ENCODE measurements at regions not wholly inside any gene's neighbourhood (a gene's known extent, or its start where the extent isn't known, plus 50 kb on each side); places are given as distances from the start of the nearest gene placed in this dataset.

DNA sequence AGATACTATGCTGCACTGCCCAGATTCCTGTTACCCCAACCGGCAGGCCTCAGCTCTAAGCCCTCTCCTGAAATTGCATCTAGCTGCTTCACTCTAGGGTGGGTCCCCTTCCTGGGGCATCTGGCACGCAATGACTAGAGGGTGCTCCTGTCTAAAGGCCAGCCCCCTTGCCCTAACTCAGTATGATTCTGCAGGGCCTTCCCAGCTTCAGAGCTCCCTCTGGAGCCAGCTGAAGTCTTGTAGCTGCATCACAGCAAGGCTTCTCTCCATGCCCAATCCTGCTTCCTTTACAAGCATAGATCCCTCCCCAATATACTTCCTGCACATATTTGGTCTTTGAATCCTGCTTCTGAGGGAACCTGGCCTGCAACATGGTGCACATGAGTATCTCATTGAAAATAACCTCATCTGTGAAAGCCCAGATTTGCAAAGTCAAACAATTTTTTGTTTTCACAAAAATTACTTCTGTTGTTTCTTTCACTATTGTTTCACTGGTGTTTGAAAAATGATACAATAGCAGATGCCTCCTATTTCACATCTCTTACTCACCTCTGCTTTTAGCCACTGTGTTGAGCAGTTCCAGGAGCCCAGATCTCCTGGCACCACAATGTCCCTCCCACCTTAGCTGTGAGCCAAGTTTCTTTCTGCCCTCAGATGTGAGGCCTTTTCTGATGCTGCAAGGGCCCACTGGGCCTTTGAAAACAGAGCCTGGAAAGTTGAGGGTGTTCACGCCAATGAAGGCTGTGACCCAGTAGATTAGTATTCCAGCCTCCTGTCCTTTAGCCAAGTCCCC, 169.5 kb upstream of the EGLN3 start:
- H3K9me3 ChIP-seq (replicated peaks; ENCODE audit: low read length) = no peaks in the 10 kb centered on the region
- no peak overlapping the region for H3K4me3 ChIP-seq (ENCODE audit: low read length)
- H3K9ac ChIP-seq (ENCODE audit: low read depth, low read length) = no peak overlapping the region
- no peaks in the 10 kb centered on the region for H3K36me3 ChIP-seq (ENCODE audit: insufficient read depth, low read length)
- H3K4me2 ChIP-seq (ENCODE audit: low read length) = no peak overlapping the region
- no peaks in the 10 kb centered on the region for H3K4me1 ChIP-seq (ENCODE audit: control insufficient read depth, insufficient read depth, low read length)
- H3K27me3 ChIP-seq (ENCODE audit: control insufficient read depth, insufficient read depth, low read length) = peaks cover 22% of the 10 kb centered on the region

DNA sequence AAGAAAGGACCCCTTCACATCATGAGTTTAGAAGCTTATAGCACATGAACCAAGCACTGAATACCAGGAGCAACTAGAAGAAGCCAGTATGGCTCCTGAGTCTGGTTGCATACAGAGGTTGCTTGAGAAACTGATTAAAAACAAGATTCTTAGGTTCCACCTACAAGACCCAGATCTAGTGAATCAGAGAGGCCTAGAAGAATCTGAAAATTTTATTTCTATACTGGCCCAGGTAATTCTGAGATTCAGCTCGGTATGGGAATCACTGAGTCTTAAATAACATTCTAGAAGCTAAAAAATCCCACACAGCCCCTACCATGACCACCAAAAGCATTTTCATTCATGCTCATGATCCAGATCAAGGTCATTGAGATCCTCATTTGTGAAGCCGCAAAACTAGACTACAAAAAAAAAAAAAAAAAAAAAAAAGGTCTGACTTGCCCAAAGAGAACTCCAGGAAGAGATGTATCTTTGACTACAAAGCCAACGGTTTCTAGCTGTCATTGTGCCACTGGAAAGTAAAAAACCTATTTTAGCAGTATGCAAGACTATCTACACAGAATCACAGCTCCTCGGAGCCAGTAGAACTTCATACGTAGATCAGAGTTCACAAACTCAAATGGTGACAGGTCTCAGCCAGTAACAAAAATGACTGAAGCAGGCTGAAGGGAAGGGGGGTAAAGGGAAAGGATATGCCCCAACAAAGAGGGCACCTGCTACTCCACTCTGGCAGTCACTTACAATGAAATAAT, 168.4 kb upstream of the EGLN3 start:
- Histone ChIP-seq H3K4me2 (ENCODE audit: low read length) (no peak overlapping the region), H3K9me3 (replicated peaks; ENCODE audit: low read length) (no peaks in the 10 kb centered on the region), H3K36me3 (ENCODE audit: insufficient read depth, low read length) (no peaks in the 10 kb centered on the region)

DNA sequence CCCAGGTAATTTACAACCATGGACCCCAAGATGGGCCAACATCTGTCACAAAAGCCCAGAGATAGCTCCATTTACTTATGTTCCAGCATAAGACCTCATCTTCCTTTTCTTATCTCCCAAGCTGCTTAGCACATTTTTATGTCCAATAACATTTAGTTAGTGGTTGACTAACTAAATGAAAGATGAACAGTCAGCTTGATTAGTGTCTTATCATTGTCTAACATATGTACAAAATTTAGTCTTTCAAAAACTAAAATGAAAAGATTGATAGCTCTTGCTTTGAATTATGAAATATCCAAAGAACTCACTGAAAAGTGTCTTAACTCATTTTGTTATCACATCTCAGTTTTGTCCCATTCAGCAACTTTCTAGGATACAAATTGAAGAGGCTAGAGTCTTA, 163.1 kb upstream of the EGLN3 start:
- H3K4me1 ChIP-seq (ENCODE audit: control insufficient read depth, insufficient read depth, low read length) = no peaks in the 10 kb centered on the region
- H3K36me3 ChIP-seq (ENCODE audit: insufficient read depth, low read length) = no peaks in the 10 kb centered on the region
- H3K4me2 ChIP-seq (ENCODE audit: low read length) = no peak overlapping the region
- no peak overlapping the region for H3K4me3 ChIP-seq (ENCODE audit: low read length)
- H3K27me3 ChIP-seq (ENCODE audit: control insufficient read depth, insufficient read depth, low read length) = peaks cover 13% of the 10 kb centered on the region
- H3K9ac ChIP-seq (ENCODE audit: low read depth, low read length) = no peak overlapping the region
- H3K9me3 ChIP-seq (replicated peaks; ENCODE audit: low read length) = no peaks in the 10 kb centered on the region

More for the DNA sequence above, 168.4 kb upstream of the EGLN3 start:
- Histone ChIP-seq H3K9ac (ENCODE audit: low read depth, low read length) (no peak overlapping the region), H3K4me3 (ENCODE audit: low read length) (no peak overlapping the region), H3K27me3 (ENCODE audit: control insufficient read depth, insufficient read depth, low read length) (peaks cover 16% of the 10 kb centered on the region), H3K4me1 (ENCODE audit: control insufficient read depth, insufficient read depth, low read length) (no peaks in the 10 kb centered on the region)

DNA sequence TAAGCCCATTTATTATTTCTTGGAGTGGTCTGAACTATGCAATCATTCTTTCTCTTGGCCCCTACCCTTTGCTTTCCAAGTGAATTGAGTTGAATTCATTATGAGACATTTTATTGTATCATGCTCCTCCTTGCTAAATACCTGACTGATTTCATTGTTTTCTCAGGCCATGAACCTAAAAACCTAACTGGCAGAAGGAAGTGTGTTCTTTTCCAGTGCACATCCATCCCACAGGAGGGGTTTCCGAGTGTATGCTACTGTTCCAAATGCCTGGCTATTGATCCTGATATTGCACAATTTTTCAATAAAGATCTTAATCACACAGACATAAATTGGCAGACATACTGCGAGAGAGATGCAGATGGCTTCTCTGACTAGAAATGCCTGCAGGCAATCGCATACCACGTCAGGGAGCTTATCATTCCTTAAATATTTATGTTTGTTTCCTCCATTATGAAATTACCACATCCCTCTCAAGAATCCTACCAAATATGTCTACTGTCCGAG, 162.2 kb upstream of the EGLN3 start:
- Histone ChIP-seq H3K27me3 (ENCODE audit: control insufficient read depth, insufficient read depth, low read length) (peaks cover 13% of the 10 kb centered on the region), H3K36me3 (ENCODE audit: insufficient read depth, low read length) (no peaks in the 10 kb centered on the region), H3K4me3 (ENCODE audit: low read length) (no peak overlapping the region), H3K4me1 (ENCODE audit: control insufficient read depth, insufficient read depth, low read length) (no peaks in the 10 kb centered on the region), H3K9me3 (replicated peaks; ENCODE audit: low read length) (no peaks in the 10 kb centered on the region), H3K4me2 (ENCODE audit: low read length) (no peak overlapping the region), H3K9ac (ENCODE audit: low read depth, low read length) (no peak overlapping the region)

DNA sequence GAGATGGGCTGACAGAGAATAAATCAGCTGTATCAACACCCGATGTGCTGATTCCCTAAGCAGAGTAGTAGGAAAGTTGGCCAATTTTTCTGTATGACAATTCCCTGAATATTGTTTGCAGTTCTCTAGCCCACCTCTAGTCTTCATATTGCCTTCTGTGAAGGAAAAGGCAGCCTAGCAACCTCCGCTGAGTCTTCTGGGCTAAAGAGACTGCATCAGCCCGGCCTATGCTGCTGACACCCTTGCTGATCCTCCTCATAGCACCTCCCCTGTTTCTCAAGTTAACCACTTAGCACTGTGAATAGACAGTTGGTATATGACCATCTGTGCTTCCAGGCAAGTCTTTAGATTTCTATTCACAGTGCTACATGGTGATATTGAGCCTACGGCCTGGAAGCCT, 161.1 kb upstream of the EGLN3 start:
- Histone ChIP-seq H3K4me3 (ENCODE audit: low read length) (no peak overlapping the region), H3K36me3 (ENCODE audit: insufficient read depth, low read length) (no peaks in the 10 kb centered on the region), H3K9me3 (replicated peaks; ENCODE audit: low read length) (no peaks in the 10 kb centered on the region), H3K4me2 (ENCODE audit: low read length) (no peak overlapping the region), H3K4me1 (ENCODE audit: control insufficient read depth, insufficient read depth, low read length) (no peaks in the 10 kb centered on the region), H3K9ac (ENCODE audit: low read depth, low read length) (no peak overlapping the region), H3K27me3 (ENCODE audit: control insufficient read depth, insufficient read depth, low read length) (peaks cover 13% of the 10 kb centered on the region)

DNA sequence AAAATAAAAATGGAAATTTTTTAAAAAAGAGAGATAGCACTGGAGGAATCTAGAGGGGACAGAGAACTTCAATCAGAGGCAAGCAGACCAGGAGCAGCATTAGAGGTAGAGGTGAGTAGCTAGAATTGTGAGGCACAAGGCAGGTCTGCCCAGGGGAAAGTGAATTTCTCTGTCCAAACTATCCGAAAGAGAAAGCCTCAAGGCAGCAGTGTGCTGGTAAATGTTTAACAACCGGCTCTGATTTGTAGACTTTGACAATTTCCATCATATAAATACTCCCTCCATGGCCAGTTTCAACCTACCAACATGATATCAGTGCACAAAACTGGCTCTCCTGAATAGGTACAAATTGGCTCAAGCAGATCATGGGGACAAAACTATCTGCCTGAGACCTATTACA, 160.6 kb upstream of the EGLN3 start:
- H3K36me3 ChIP-seq (ENCODE audit: insufficient read depth, low read length) = no peaks in the 10 kb centered on the region
- H3K27me3 ChIP-seq (ENCODE audit: control insufficient read depth, insufficient read depth, low read length) = peaks cover 16% of the 10 kb centered on the region
- no peak overlapping the region for H3K4me2 ChIP-seq (ENCODE audit: low read length)
- no peak overlapping the region for H3K9ac ChIP-seq (ENCODE audit: low read depth, low read length)
- H3K4me3 ChIP-seq (ENCODE audit: low read length) = no peak overlapping the region
- H3K9me3 ChIP-seq (replicated peaks; ENCODE audit: low read length) = no peaks in the 10 kb centered on the region
- H3K4me1 ChIP-seq (ENCODE audit: control insufficient read depth, insufficient read depth, low read length) = no peaks in the 10 kb centered on the region

DNA sequence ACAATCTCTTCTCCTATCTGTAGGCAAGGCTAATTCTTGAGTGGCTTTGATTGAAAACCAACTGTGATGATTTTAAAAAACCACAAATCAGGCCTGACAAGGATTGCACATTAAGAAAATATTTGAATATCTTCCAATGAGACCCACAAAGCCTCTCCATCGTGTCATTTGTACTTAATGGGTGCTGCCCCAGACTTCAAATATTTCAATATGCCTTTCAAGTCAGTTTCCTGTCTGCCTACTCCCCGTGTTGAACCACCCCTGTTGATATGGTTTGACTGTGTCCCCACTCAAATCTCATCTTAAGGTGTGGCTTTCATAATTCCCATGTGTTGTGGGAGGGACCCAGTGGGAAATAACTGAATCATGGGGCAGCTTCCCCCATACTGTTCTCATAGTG, 159.7 kb upstream of the EGLN3 start:
- H3K9ac ChIP-seq (ENCODE audit: low read depth, low read length) = no peak overlapping the region
- H3K9me3 ChIP-seq (replicated peaks; ENCODE audit: low read length) = no peaks in the 10 kb centered on the region

DNA sequence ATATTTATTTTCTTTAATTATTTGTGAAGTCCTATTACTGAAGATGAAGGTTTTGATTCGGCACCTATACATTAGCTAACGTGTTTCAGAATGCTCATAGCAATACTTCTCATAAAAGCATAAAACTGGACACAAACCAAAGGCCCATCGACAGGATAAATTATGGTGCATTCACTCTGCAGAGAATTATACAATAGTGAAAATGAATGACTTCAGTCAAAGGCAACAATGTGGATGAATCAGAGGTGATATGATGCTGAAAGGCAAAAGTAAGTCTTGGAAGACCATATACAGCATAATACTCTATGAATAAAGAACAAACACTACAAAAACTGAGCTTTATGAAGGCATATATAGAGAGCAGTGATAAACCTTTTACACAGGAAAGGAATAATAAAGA, 156.6 kb upstream of the EGLN3 start:
- no peaks in the 10 kb centered on the region for H3K4me1 ChIP-seq (ENCODE audit: control insufficient read depth, insufficient read depth, low read length)
- no peak overlapping the region for H3K4me2 ChIP-seq (ENCODE audit: low read length)
- H3K4me3 ChIP-seq (ENCODE audit: low read length) = no peak overlapping the region
- no peaks in the 10 kb centered on the region for H3K36me3 ChIP-seq (ENCODE audit: insufficient read depth, low read length)
- no peaks in the 10 kb centered on the region for H3K9me3 ChIP-seq (replicated peaks; ENCODE audit: low read length)
- no peak overlapping the region for H3K9ac ChIP-seq (ENCODE audit: low read depth, low read length)
- peaks cover 17% of the 10 kb centered on the region for H3K27me3 ChIP-seq (ENCODE audit: control insufficient read depth, insufficient read depth, low read length)

More for the DNA sequence above, 159.7 kb upstream of the EGLN3 start:
- Histone ChIP-seq H3K4me2 (ENCODE audit: low read length) (no peak overlapping the region), H3K4me3 (ENCODE audit: low read length) (no peak overlapping the region), H3K36me3 (ENCODE audit: insufficient read depth, low read length) (no peaks in the 10 kb centered on the region), H3K27me3 (ENCODE audit: control insufficient read depth, insufficient read depth, low read length) (peaks cover 19% of the 10 kb centered on the region), H3K4me1 (ENCODE audit: control insufficient read depth, insufficient read depth, low read length) (no peaks in the 10 kb centered on the region)

DNA sequence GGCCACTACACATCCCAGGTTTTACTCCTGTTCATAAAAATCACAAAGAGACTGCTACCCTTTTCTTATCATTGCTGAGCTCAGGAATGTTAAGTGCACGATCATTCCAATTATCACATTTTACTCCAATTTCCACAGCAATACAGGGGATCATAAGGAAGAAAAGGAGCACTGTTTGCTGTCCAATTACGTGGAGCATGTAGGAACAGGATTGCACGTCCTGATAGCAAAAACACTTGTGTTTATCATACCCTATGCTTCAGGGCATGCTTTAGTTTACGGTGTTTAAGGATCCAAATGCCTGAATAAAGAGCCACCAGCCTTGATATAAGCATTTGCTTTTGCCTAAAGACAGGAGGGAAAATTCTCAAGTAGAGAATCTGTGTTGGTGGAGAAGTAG, 155.4 kb upstream of the EGLN3 start:
- no peak overlapping the region for H3K4me3 ChIP-seq (ENCODE audit: low read length)
- no peak overlapping the region for H3K4me2 ChIP-seq (ENCODE audit: low read length)
- H3K36me3 ChIP-seq (ENCODE audit: insufficient read depth, low read length) = no peaks in the 10 kb centered on the region
- H3K9me3 ChIP-seq (replicated peaks; ENCODE audit: low read length) = no peaks in the 10 kb centered on the region
- no peaks in the 10 kb centered on the region for H3K4me1 ChIP-seq (ENCODE audit: control insufficient read depth, insufficient read depth, low read length)
- no peak overlapping the region for H3K9ac ChIP-seq (ENCODE audit: low read depth, low read length)
- peaks cover 6% of the 10 kb centered on the region for H3K27me3 ChIP-seq (ENCODE audit: control insufficient read depth, insufficient read depth, low read length)

DNA sequence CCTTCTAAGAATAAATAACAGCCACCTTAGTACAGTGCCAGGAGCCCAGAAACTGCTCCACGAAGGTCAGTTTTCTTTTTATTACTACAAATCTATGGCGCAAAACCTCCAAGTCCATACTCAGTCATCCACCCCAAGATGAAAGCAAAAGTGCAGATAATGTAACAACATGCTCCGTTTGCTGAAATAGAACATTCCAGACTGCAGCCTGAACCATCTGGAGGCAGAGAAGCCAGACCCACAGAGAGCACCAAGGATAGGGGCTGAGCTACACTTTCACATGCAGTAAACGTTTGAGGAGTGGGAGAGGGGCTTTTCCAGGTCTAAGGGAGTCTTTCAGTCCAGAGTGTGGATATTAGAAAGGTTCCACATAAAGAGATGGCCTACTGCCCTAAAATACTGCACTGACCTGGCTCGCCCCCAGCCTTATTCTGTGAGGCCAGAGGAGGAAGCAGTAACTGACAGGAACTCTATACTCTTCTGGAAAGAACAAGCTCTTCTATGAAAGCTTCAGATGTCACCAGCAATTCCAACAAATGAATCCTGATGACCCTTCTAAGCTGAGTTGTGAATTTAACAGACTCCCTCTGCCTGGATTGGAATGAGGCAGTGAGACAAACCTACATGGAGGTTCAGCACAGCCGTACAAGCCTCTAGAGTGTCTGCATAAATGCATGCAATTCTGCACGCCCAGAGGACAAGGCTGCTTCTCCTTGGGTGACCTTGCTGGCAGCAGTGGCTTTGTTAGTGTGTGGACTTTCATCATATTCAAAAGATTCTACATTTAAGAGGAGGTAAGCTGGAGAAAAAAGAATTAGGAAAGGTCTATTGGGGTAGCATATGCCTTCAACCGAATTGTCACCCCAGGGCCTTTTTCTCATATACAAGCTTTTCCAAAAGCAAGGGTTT, 153.9 kb upstream of the EGLN3 start:
- Histone ChIP-seq H3K4me2 (ENCODE audit: low read length) (no peak overlapping the region), H3K27me3 (ENCODE audit: control insufficient read depth, insufficient read depth, low read length) (peaks cover 6% of the 10 kb centered on the region), H3K4me1 (ENCODE audit: control insufficient read depth, insufficient read depth, low read length) (no peaks in the 10 kb centered on the region), H3K9me3 (replicated peaks; ENCODE audit: low read length) (no peaks in the 10 kb centered on the region), H3K4me3 (ENCODE audit: low read length) (no peak overlapping the region), H3K36me3 (ENCODE audit: insufficient read depth, low read length) (no peaks in the 10 kb centered on the region), H3K9ac (ENCODE audit: low read depth, low read length) (no peak overlapping the region)

DNA sequence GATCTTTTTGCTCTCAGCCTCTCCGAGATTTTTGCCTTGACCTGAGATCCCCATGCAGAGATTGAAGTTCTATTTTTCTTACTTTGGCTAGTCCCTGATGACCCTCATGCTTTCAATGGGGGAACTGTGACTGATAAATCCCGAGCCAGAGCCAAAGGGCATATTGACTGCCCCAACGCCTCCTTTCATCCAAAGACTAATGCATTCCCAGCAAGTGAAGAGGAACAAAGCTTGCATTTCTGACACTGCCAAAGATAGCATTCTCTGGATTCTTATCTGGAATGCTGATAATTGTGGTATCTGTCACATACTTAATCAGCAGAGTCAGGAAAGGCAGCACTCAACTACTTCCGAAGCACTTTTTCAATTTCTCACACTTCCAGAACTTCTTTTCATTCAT, 152.3 kb upstream of the EGLN3 start:
- no peaks in the 10 kb centered on the region for H3K36me3 ChIP-seq (ENCODE audit: insufficient read depth, low read length)
- H3K4me3 ChIP-seq (ENCODE audit: low read length) = no peak overlapping the region
- H3K27me3 ChIP-seq (ENCODE audit: control insufficient read depth, insufficient read depth, low read length) = peaks cover 6% of the 10 kb centered on the region
- H3K4me2 ChIP-seq (ENCODE audit: low read length) = no peak overlapping the region
- no peaks in the 10 kb centered on the region for H3K9me3 ChIP-seq (replicated peaks; ENCODE audit: low read length)
- no peaks in the 10 kb centered on the region for H3K4me1 ChIP-seq (ENCODE audit: control insufficient read depth, insufficient read depth, low read length)
- H3K9ac ChIP-seq (ENCODE audit: low read depth, low read length) = no peak overlapping the region
